Gastroesophageal sphincter (tissue), 3 donors: ENCODE measurements at regions not wholly inside any gene's neighbourhood (a gene's known extent, or its start where the extent isn't known, plus 50 kb on each side); places are given as distances from the start of the nearest gene placed in this dataset.
A peak's percentile ranks its signal among the peaks of the same experiment; 100 is the strongest.

Source experiments
- CTCF ChIP-seq, 4 experiments: fragments of 200-600 bp in 2 of 4; fragments of 450-650 bp in 2 of 4; sonication (generic) in 1 of 4; IDR thresholded peaks; one replicate each; pipeline ENCODE4 v1.5.1; 2017 to 2019; ENCODE audit warnings: antibody characterized with exemption in 4 of 4, mild to moderate bottlenecking in 2 of 4, moderate library complexity in 2 of 4
- POLR2A ChIP-seq, 2 donors: fragments of 450-650 bp; IDR thresholded peaks; one replicate each; pipeline ENCODE4 v1.6.1; 2017; ENCODE audit warnings: antibody characterized with exemption in 2 of 2, mild to moderate bottlenecking in 2 of 2, moderate library complexity in 1 of 2
- POLR2AphosphoS5 ChIP-seq: sonication (generic); formaldehyde crosslinking; IDR thresholded peaks from one replicate; pipeline ENCODE4 v1.6.1; 2017; ENCODE audit warnings: antibody characterized with exemption

- TF ChIP-seq CTCF (IDR thresholded peaks at IDR 0.05) = no peak
- TF ChIP-seq POLR2A (IDR thresholded peaks at IDR 0.05) = no peak
- peak; percentile 48 for TF ChIP-seq POLR2AphosphoS5
Measured at GRCh38 chr5:142472306-142472951, 147.6 kb upstream of the SPRY4 start.
